ENCODE measurements at regions not wholly inside any gene's neighbourhood (a gene's known extent, or its start where the extent isn't known, plus 50 kb on each side); places are given as distances from the start of the nearest gene placed in this dataset.

- TF ChIP-seq USF2 (IDR thresholded peaks at IDR 0.05; ENCODE audit: low read depth, low read length) = no peak
- no peak for TF ChIP-seq USF2 (CRISPR knock-in tag; IDR thresholded peaks at IDR 0.05; ENCODE audit: borderline replicate concordance)
- no peak for TF ChIP-seq REPIN1 (CRISPR knock-in tag; IDR thresholded peaks at IDR 0.05; ENCODE audit: borderline replicate concordance, low read depth)
Observed at GRCh38 chr4:167629272-167629671, 395.0 kb upstream of the SPOCK3 start (continued).

- no peak for FAIRE-seq
- TF ChIP-seq ATAD3A (CRISPR knock-in tag; IDR thresholded peaks at IDR 0.05) = no peak
- TF ChIP-seq BCL3 (CRISPR knock-in tag; IDR thresholded peaks at IDR 0.05) = no peak
- TF ChIP-seq NFE2L1 (CRISPR knock-in tag; IDR thresholded peaks at IDR 0.05; ENCODE audit: borderline replicate concordance) = no peak
- no peak for DNase-seq (ENCODE audit: low spot score)
- no peaks in the 10 kb centered on the region for H3K79me2 ChIP-seq (ENCODE audit: insufficient read depth, low read length)
- H3K9me3 ChIP-seq (ENCODE audit: low read length) = peaks cover 22% of the 10 kb centered on the region
- no peaks in the 10 kb centered on the region for H3K36me3 ChIP-seq (replicated peaks in 1 of 2; ENCODE audit: control insufficient read depth in 1 of 2, insufficient read depth in 2 of 2, low read length in 2 of 2)
- H3K27ac ChIP-seq (ENCODE audit: extremely low read length, insufficient read depth, low read length) = no peak overlapping the region
- H3K4me2 ChIP-seq (ENCODE audit: low read depth, low read length) = no peak overlapping the region
- BruUV-seq (replicated peaks) = no TSS peak
- in situ Hi-C loops (cut with HindIII; ENCODE audit: extremely low pct_ligation_motif_present, low pct_unique_long_range_greater_than_20kb) (no loop called here), intact Hi-C loops (cut with micrococcal nuclease; ENCODE audit: unreplicated experiment) (no loop called here)
- no peak overlapping the region for H2AFZ ChIP-seq (ENCODE audit: low read length)
- no peak overlapping the region for H3K4me3 ChIP-seq (replicated peaks in 1 of 3; ENCODE audit: insufficient read depth in 1 of 3, low read depth in 2 of 3, low read length in 3 of 3)
- no peaks in the 10 kb centered on the region for H4K20me1 ChIP-seq (ENCODE audit: insufficient read depth, low read length)
- ATAC-seq = no peak
- H3K27me3 ChIP-seq (ENCODE audit: control insufficient read depth in 1 of 2, insufficient read depth in 2 of 2, low read length in 2 of 2) = no peaks in the 10 kb centered on the region
- POLR2A ChIA-PET = no interaction called here
- no peak overlapping the region for H3K9ac ChIP-seq (ENCODE audit: insufficient read depth, low read depth, low read length)
- 4% methylated on average over 2 of the region's 2 CpGs for WGBS (ENCODE audit: low lambda C conversion rate)
- H3K4me1 ChIP-seq (ENCODE audit: insufficient read depth, low read length) = no peaks in the 10 kb centered on the region
- CTCF ChIA-PET (ENCODE audit: low intra/inter-chr PET ratio, low total read pairs) = no interaction called here
Observed at GRCh38 chr4:167642250-167642649, 408.0 kb upstream of the SPOCK3 start.

Data from HepG2 (cell line).